GM10266 (cell line): ENCODE measurements at regions not wholly inside any gene's neighbourhood (a gene's known extent, or its start where the extent isn't known, plus 50 kb on each side); places are given as distances from the start of the nearest gene placed in this dataset.
"Not testable (repeated sequence)": the region's sequence is repeated elsewhere in the genome, so short reads cannot be mapped to it uniquely, and the experiment has no call there.

Experiments
- DNase-seq: peaks from one replicate; pipeline ENCODE4 v3.0.0; 2012; ENCODE audit errors: extremely low spot score
- TF ChIP-seq, protein P1 (sequence below): IDR thresholded peaks from 2 replicates; pipeline ENCODE4 v1.5.1; 2012; ENCODE audit warnings: mild to moderate bottlenecking, low read depth; ENCODE audit not compliant: control insufficient read depth, insufficient read depth; ENCODE audit errors: missing control alignments

DNA sequence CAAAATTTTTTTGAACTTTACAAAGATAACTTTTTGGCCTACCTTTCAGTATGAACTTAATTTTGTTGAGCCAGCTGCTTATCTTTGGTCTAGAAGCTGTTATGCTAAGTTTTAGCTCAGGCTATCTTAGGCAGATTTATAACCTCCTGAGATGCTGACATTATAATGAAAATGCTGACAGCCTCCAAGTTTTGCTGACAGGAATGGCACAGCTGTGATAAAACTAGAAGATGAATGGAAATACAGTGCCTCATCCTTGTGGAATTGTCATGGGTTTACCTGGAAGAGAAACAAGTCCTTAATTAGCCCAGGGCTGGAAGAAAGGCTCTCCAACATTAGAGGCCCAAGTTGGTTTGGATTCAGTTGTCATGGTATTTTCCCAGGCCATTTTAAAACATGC lies 123.3 kb downstream of the OXSM start:
- TF ChIP-seq, protein P1, sequence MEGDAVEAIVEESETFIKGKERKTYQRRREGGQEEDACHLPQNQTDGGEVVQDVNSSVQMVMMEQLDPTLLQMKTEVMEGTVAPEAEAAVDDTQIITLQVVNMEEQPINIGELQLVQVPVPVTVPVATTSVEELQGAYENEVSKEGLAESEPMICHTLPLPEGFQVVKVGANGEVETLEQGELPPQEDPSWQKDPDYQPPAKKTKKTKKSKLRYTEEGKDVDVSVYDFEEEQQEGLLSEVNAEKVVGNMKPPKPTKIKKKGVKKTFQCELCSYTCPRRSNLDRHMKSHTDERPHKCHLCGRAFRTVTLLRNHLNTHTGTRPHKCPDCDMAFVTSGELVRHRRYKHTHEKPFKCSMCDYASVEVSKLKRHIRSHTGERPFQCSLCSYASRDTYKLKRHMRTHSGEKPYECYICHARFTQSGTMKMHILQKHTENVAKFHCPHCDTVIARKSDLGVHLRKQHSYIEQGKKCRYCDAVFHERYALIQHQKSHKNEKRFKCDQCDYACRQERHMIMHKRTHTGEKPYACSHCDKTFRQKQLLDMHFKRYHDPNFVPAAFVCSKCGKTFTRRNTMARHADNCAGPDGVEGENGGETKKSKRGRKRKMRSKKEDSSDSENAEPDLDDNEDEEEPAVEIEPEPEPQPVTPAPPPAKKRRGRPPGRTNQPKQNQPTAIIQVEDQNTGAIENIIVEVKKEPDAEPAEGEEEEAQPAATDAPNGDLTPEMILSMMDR = no peak
- DNase-seq = no peak

DNA sequence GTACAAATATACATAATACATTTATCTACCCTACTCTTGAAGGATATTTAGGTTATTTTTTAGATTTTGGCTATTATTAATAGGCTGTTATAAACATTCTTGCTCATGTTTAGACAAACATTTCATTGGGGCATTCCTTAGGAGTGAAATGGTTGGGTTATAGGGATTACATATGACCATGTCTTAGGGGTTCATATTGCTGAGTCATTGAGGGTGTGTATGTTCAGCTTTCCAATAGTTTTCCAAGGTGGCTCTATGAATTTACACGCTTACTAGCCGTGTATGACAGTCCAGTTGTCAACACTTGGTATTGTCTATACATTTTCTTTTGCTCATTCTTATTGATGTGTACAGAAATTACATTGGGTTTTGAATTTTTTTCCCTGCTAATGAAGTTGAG lies 125.8 kb downstream of the OXSM start:
- TF ChIP-seq, protein P1 = no peak
- DNase-seq = no peak

DNA sequence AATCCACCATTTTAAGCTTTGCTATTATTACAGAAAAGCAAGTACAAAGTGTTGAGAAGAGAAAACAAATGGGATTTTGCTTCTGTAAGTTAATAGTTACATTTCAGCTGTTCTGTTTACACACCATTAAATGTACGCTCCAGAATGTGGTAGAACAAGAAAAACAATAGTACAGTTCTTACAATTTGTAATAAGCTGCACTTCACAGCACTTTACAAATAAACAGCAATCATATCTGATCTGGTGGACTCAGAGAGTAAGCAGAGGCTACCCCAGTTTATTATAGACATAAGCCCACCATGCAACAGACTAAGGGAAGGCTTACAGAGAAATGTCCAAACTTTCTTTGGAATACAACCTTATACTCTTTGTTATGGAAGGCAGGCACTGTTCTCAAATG lies 126.4 kb downstream of the OXSM start:
- TF ChIP-seq, protein P1 = no peak
- no peak for DNase-seq

DNA sequence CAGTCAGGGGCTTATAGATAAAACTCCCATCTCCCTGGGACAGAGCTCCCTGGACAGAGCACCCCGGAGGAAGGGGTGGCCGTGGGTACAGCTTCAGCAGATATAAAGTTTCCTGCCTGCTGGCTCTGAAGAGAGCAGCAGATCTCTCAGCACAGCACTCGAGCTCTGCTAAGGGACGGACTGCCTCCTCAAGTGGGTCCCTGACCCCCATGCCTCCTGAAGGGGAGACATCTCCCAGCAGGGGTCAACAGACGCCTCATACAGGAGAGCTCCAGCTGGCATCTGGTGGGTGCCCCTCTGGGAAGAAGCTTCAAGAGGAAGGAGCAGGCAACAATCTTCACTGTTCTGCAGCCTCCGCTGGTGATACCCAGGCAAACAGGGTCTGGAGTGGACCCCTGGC lies 142.1 kb downstream of the OXSM start:
- DNase-seq = not testable (repeated sequence)

DNA sequence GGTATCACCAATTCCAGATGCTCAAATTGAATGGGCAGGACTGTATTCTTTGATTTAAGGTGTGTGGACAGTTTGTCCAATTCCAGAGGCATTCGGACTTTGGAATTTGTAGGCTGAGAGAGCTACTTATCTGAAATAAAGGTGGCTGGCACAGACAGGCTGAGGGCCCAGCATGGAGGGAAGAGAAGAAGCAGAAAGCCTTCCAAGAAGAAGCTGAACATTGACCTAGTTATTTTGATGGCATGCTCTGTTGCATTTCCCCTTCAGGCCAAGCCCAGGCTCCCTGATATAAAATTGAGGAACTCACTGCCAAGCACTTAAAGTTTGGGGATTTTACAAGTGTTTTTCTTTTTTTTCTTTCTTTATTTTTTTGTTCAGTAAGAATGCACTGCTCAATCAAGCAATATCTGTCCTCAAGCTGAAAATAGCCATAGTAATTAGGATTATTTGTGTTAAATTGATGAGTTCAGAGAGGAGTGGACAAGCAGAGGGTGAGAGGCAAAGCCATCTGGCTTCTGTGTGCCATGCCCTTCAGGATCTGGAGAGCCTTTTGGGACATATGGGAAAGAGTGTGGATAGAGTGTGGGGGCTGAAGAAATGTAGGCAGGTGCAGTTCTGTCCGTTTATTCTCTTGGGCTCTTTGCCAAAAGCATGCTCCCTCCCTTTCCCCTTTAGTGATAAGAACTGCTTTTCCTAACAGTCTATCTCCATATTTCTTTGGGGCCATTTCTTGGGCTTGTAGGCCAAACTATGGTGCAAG lies 148.9 kb downstream of the OXSM start:
- TF ChIP-seq, protein P1 = no peak
- DNase-seq = no peak

DNA sequence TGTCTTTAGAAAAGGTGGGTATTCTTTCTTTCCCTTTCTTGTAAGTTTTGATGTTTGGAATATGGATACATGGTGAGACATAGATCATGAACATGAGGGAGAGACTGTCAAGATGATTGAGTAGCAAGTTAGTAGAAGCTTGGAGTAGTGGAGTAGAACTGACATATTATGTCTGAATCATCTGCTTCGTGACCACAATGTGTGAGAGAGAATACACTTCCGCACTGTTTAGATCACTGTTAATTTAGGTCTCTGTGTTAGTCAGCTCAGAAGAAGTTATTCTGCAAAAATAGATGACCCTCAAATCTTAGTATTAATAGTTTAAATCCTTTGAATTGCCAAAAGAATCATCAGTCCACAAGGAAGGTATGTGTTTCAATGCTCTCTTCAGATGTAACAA lies 151.0 kb downstream of the OXSM start:
- no peak for DNase-seq
- TF ChIP-seq, protein P1 = no peak

DNA sequence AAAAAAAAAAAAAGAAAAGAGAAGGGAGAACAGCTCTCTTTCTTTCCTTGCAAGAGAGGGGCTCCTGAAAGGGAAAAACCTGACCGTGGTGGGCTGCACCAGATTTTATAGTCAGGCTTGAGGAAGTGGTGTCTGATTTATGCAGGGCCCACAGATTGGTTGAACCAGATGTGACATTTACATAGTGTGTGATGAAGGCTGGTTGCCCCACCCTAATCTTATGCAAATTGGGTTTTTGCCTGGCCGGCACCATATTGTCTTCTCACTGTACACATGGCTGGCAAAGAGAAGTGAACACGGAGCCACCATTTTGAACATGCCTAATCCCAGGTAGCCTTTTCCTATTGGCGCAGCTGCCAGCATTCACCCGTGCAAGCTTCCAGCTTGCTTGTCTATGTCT lies 154.4 kb downstream of the OXSM start:
- TF ChIP-seq, protein P1 = no peak
- no peak for DNase-seq

DNA sequence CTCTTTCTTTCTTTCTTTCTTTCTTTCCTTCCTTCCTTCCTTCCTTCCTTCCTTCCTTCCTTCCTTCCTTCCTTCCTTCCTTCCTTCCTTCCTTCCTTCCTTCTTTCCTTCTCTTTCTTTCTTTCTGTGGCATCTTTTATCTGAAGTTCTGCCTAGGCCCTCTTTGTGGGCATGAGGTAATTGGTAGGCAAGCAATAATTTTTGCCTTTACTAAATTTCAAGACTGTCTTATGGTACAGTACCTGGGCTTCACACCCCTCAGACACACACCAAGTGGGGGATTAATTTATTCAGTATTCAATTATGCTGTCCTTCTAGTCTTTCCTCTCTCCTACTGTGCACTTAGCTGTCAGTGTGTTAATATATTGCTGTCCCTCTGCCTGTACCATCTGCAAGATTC lies 155.5 kb downstream of the OXSM start:
- TF ChIP-seq, protein P1 = no peak
- no peak for DNase-seq
